GM12891 (cell line): ENCODE measurements at regions not wholly inside any gene's neighbourhood (a gene's known extent, or its start where the extent isn't known, plus 50 kb on each side); places are given as distances from the start of the nearest gene placed in this dataset.
"Not testable (repeated sequence)": the region's sequence is repeated elsewhere in the genome, so short reads cannot be mapped to it uniquely, and the experiment has no call there.

ENCODE experiments used
- DNase-seq: peaks from one replicate; pipeline ENCODE4 v3.0.0; 2011; ENCODE audit warnings: low spot score; ENCODE audit not compliant: insufficient read length
- FAIRE-seq: peaks from 2 replicates; lab custom pipeline; 2011; peaks lifted over from hg19 to GRCh38; lab: Jason Lieb, UNC
- PAX5 ChIP-seq: IDR thresholded peaks from 2 replicates; pipeline ENCODE4 v1.6.1; 2011; ENCODE audit warnings: low read length, moderate library complexity, mild to moderate bottlenecking; ENCODE audit not compliant: insufficient read depth, severe bottlenecking
- POLR2A ChIP-seq: IDR thresholded peaks from 2 replicates; pipeline ENCODE4 v1.6.1; 2011; ENCODE audit warnings: low read depth, low read length, control low read depth
- POLR2AphosphoS5 ChIP-seq: IDR thresholded peaks from 2 replicates; pipeline ENCODE4 v1.6.1; 2011; ENCODE audit warnings: low read depth, low read length, control low read depth
- POU2F2 ChIP-seq: IDR thresholded peaks from 2 replicates; pipeline ENCODE4 v1.6.1; 2011; ENCODE audit warnings: low read depth, mild to moderate bottlenecking, control low read depth, low read length, moderate library complexity
- SPI1 ChIP-seq: IDR thresholded peaks from 2 replicates; pipeline ENCODE4 v1.6.1; 2011; ENCODE audit warnings: low read depth, low read length, control low read depth
- TAF1 ChIP-seq: IDR thresholded peaks from 2 replicates; pipeline ENCODE4 v1.6.1; 2011; ENCODE audit warnings: low read depth, low read length, control low read depth

DNA sequence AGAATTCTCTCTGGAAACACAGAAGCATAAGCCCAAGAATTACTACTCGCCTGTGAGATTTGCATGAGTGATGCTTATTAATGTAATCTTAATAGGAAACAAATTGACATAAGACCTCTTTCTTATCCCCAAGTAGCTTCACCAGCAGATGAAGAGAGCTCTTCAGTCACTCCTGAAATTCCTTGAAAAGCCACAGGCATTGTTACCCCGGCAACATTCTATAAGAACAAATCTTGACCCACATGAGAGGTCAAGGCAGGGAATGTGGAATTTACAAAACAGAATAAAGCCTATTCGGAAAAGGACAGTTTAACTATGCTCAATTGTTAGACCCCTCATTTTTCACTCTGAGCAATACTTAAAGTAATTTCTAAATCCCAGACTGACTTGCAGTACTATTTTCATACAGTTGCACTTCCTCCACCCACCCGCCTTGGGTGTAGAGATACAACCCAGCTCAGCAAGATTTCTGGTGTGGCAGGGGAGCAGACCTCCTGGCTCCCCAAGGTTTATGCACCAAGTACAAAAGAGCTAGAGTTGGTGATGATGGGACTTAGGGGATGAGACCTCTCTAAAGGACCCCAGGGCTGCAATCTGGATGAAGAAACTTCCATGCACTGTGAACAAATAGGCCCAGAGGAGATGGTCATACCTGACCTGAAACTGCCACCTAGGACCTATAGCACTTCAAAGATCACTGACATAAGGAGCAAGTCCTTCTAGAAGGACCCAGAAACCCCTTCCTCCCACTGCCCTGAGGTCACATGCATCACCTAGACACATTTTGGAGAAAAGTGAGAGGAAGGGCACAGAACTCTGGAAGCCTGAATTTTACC is 242.1 kb downstream of the ZNF608 start:
- DNase-seq (no peak), FAIRE-seq (peak; percentile 77)
- TF ChIP-seq PAX5 (no peak), SPI1 (peak; percentile 85), POU2F2 (no peak)

DNA sequence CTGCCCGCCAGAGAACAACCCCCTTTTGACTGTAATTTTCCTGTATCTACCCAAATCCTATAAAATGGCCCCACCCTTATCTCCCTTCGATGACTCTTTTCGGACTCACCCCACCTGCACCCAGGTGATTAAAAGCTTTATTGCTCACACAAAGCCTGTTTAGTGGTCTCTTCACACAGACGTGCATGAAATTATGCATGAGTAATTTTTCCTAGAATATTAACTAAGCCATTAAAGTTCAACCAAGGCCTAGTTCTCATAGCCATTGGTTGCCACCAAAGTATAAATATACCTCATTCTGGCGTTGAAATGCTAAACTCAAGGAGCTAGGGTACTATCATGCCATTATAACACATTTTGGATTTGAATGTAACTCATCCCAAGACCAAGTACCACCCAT is 243.9 kb downstream of the ZNF608 start:
- DNase-seq (no peak), FAIRE-seq (no peak)
- TF ChIP-seq SPI1 (no peak), POLR2AphosphoS5 (no peak), POLR2A (no peak), POU2F2 (no peak), TAF1 (no peak), PAX5 (no peak)

DNA sequence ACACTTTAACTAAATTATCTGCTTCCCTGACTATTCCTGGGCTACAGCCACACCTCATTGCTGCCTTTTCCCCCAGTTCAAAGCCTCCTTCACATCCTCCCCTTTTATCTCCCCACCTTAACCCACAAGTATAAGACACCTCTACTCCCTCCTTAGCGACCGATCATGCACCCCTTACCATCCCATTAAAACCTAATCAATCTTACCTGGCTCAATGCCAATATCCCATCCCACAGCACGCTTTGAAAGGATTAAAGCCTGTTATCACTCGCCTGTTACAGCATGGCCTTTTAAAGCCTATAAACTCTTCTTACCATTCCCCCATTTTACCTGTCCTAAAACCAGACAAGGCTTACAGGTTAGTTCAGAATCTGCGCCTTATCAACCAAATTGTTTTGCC is 246.6 kb downstream of the ZNF608 start:
- not testable (repeated sequence) for FAIRE-seq, DNase-seq

DNA sequence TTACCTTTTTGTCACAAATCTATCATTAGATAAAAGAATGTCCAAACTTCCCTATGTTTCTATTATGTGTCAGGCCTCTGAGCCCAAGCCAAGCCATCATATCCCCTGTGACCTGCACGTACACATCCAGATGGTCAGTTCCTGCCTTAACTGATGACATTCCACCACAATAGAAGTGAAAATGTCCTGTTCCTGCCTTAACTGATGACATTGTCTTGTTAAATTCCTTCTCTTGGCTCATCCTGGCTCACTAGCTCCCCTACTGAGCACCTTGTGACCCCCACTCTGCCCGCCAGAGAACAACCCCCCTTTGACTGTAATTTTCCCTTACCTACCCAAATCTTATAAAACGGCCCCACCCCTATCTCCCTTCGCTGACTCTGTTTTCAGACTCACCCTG is 249.5 kb downstream of the ZNF608 start:
- DNase-seq, FAIRE-seq: not testable (repeated sequence)

DNA sequence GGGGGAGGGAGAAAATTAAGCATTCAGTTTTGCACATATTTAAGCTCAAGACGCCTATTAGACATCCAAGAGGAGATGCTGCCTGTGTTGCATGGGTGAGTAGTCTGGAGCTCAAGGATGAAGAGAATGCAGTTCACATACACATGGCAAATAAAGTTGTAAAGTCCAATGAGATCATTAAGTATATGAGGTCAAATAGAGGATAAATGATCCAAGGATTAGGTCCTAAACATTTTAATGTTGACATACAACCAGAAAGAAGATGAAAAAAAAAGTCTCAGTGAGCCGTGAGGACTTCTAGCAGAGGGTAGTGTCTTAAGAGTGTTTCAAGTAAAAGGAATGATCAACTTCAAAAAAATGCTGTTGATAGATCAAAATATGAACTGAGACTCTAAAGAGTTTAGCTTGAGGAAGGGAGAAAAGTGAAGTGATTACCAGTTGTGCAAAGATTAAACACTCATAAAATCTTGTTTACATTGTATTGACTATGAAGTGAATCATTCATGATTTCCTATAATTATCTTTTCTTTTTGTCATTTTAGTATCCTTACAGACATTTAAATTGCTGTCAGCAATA is 251.8 kb downstream of the ZNF608 start:
- DNase-seq (no peak), FAIRE-seq (no peak)
- TF ChIP-seq POLR2AphosphoS5 (no peak), TAF1 (no peak), POU2F2 (no peak), PAX5 (no peak), POLR2A (no peak), SPI1 (no peak)

DNA sequence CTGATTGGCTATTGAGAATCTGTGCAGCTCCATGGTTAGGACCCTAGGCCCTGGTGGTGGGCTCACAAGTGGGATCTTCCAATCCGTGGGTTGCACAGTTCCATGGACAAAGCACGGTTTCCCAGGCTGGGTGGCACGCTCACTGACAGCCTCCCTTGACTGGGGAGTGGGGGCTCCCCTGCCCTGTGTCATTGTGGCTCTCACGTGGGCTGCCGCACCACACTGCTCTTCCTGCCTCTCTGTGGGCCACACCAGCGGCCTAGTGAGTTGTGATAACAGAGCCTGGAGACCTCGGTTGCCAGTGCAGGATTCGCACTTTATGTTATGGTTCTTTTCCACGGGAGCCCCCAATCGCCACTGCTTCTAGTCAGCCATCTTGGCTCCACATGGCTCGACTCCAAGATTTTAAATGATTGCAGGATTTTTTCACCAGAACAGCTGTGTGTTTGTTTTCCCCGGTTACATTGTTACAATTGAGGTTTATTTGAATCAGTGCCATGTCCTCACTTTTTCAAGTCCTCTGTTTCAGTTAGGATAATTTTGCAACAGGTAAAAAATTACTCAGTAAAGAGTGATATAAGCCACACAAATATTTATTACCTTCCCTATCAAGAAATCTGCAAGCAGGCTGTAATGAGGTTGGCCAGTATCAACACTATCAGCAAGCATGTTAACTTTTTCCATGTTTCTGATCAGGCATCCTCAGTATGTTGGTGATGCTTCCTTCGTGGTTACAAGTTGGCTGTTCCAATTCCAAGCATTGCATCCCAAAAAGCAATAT is 253.8 kb downstream of the ZNF608 start:
- DNase-seq: no peak
- FAIRE-seq: no peak

DNA sequence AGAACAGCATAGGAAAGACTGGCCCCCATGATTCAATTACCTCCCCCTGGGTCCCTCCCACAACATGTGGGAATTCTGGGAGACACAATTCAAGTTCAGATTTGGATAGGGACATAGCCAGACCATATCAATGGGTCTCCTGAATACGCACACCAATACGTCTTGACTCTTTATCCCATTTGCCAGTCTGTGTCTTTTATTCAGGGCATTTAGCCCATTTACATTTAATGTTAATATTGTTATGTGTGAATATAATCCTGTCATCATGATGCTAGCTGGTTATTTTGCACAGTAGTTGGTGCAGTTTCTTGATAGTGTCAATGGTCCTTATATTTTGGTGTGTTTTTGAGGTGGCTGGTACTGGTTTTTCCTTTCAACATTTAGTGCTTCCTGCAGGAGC is 256.1 kb downstream of the ZNF608 start:
- not testable (repeated sequence) for FAIRE-seq, DNase-seq

More for the DNA sequence above, 253.8 kb downstream of the ZNF608 start:
- TF ChIP-seq SPI1 (no peak), POU2F2 (no peak), POLR2AphosphoS5 (no peak), POLR2A (no peak), PAX5 (no peak), TAF1 (no peak)

DNA sequence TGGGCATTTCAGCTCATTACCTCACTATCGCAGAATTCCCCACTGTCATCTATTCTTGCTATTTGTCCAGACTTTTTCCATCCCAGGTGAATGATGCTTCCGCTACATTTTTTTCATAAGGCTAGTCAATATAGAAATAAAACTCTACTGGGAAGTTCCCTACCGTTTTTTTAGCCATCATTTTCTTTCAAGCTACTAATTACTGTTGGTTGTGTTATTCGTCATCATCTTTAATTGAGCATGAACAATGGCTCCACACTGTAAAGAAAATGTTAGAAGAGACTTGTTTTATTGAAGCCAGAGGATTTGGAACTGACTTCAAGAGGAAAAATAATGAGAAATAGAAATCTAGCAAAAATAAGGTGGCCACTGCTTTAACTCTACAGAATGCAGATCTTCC is 265.0 kb downstream of the ZNF608 start:
- no peak for TF ChIP-seq TAF1
- no peak for TF ChIP-seq SPI1
- TF ChIP-seq POU2F2: no peak
- TF ChIP-seq POLR2AphosphoS5: no peak
- TF ChIP-seq PAX5: no peak
- no peak for TF ChIP-seq POLR2A
- DNase-seq: no peak
- FAIRE-seq: no peak

DNA sequence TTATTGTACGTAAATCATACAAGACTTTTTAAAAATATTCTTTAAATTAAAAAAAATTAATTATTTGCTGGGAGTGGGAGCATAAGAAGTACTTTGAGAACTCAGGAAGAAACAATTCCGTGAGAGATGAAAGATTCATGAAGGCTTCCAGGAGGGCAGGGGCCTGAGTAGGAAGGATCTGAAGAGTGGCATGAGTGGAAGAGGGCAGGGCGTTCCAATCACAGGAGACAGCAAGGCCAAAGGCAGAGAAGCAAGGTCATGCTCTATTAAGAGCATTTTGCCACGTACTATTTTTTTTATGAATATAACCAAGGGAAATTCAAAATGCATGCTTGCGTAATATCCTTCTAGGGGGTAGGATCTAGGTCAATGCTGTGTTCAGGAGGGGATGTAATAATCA is 265.5 kb downstream of the ZNF608 start:
- FAIRE-seq: no peak
- TF ChIP-seq POU2F2 (no peak), SPI1 (no peak), PAX5 (no peak), POLR2AphosphoS5 (no peak), POLR2A (no peak), TAF1 (no peak)
- DNase-seq: no peak

DNA sequence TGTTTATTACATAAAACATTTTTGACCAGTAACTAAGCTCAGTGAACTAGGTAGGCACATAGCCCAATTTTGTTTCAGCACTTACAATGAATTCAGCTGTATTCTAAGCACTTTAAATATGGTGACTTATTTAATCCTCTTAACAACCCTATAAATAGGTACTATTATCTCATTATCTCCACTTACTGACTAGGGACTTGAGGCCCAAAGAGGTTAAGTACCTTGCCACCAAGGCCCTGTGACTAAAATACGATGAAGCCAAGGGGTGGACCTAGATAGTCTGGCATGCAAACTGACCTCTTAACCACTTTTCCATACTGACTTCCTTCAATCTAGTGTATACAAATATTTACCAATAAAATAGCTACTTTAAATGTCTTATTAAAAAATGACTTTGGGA is 266.4 kb downstream of the ZNF608 start:
- FAIRE-seq (no peak), DNase-seq (no peak)
- TF ChIP-seq POU2F2: no peak
- no peak for TF ChIP-seq TAF1
- no peak for TF ChIP-seq POLR2AphosphoS5
- TF ChIP-seq SPI1: no peak
- no peak for TF ChIP-seq POLR2A
- no peak for TF ChIP-seq PAX5
